HUDEP-2 (cell line): ENCODE measurements at regions not wholly inside any gene's neighbourhood (a gene's known extent, or its start where the extent isn't known, plus 50 kb on each side); places are given as distances from the start of the nearest gene placed in this dataset.
"Not testable (repeated sequence)": the region's sequence is repeated elsewhere in the genome, so short reads cannot be mapped to it uniquely, and the experiment has no call there.

Experiments
- DNase-seq, 76 experiments: peaks; one replicate each; lab custom pipeline; 2025; ENCODE audit not compliant: unreplicated experiment in 76 of 76; lab: John Stamatoyannopoulos, UW

- DNase-seq, result no peak
Measured at GRCh38 chr10:52474265-52474664, 160.2 kb downstream of the DKK1 start.

DNA sequence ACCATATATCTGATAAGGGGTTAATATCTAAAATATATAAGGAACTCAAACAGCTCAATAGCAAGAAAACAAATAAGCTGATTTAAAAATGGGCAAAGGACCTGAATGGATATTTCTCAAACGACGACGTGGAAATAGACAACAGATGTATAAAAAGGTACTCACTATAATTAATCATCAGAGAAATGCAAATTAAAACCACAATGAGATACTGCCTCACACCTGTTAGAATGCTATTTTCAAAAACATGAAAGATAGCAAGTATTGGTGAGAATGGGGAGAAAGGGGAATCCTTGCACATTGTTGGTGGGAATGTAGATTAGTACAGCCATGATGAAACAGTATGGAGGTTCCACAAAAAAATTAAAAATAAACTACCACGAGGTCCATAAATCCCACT lies 163.2 kb downstream of the DKK1 start:
- no peak for DNase-seq

DNA sequence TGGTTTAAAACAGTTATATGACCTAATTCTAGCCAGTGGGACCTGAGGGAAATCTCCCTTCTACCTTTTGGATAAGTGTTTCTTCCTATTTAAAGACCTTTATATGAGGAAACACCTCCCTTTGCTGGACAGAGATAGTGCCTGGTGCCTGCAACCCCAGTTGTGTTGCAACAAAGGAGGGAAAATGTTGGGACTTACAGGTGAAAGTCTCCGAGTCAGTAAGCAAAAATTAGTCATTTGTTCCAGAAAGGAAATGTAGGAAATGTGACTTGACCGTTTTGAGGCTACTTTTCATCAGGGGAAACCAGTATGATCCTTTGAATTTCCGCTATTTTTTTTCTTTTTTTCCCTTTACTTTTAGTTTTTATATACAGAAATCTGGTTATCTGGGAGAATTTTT lies 165.5 kb downstream of the DKK1 start:
- DNase-seq, result no peak

DNA sequence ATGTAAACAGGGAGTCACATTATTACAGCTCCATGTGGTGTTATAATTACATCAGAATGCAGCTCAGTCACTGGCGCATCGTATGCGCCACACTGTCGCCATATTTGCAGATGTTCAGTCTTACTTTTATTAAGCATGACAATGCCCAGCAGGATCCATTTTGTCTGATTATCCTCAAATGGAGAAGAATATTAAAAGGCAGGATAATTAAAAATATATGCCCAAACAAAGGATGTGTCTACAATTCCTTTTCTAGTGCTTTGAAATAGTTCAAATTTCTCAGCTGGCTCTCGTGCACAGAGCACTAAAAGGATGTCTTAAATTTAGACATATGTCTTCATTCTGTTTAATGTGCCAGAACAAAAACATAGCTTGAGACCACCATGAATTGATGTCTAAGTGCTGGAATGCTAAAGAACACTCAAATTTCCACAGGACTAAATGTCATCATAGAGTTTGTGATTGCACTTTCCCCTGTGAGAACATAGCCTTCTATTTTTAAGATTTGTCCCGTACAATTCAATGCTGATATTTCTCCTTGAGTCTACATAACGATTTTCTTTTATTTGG lies 168.0 kb downstream of the DKK1 start:
- DNase-seq, result no peak

DNA sequence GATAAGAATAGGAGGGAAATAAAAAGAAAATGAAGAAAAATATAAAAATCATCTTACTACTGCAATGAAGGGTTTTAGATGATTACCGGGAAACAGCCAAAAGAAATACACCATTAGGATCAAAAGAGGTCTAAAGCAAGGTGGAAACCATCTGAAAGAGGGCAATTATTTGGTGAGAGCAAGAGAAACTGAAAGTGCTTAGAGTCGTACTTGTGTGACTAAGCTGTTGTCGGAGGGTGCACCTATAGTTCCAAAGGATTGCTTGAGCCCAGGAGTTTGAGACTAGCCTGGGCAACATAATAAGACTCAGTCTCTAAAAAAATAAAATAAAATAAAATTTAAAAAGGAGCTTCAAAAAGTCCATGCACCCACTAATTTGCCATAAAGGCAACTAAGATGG lies 169.5 kb downstream of the DKK1 start:
- no peak for DNase-seq

DNA sequence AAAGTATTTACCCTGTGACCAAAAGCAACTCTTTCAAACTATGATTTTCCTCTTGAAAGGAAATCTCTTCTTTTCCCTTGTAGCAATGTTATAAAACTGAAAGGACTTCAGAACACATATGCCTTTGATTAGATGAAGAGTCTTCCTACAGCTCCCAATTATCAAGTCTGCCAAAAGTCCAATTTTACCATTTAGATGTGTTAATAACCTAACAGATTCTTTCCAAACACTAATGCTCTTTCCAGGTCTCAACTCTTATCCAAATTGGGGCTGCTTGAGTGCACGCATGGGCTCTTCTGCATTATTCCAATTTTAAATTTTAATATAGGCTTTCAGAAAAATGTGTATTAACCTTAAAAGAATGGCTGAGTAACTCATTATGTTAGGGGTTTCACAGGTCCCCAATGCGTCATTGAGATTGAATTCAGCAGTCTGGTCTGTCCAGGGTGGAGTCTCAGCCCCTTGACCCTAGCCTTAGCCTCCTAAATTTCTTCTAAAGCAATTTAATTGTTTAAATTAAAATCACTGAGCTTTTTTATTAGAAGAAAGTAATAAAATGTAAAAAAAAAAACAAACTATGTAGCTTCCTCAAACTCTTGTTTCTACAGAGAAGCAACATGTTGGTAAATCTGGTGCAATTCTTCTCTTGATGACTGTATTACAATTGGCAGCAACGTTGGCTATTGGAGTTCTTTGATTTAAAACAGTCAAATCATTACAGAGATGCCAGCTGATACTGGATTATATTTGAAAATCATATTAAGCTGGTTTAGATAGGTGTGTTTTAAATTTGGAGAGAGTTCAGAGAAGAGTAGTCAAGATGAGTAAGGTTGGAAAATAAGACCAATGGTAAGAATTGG lies 170.4 kb downstream of the DKK1 start:
- no peak for DNase-seq

DNA sequence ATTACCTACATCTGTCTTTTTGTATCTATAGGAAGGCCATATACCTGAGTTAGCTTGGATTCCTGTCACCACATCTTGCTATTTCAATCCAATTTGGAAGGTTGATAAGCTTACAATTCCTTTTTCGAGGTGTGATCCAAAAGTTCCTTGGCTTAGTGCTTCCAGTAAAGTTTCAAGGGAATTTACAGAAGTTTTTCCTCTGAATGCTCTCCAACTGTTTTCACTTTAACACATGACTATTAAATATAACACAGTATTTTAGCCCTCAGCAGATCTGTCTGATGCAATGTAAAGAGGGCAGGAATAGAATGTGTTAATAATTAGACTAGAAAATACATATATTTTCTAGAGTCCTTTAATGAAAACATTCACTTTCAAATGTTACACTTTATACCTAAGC lies 171.4 kb downstream of the DKK1 start:
- no peak for DNase-seq

DNA sequence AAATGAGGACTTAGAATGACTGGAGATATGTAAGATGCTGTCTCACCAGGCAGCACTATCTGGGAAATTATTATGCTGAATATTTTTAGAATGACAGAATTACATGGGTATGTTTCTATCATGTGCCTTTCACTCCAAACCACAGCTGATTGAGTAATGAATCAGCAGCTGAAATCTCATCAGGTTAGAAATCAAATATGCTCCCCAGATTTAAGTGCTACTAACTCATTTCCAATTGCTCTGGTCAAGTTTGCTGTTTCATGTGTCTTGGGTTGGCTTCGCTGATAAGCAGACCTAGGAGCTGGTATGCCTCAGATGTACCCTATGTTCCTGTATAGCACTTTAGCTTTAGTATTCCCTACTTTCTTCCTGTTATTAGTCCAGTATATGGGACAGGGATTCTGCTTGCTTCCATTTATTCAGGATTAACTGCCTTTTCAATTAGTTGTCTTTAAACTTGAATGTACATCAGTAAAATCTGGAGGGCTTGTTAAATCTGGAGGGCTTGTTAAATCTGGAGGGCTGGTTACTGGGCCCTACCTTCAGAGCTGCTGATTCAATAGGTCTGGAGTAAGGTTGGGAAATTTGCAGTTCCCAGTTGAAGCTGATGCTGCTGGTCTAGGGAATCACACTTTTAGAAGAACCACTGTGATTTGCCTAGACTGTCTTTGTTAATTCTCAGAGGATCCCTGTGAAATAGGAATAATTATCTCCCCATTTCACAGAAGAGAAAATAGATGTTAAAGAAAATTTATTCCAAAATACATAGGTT lies 172.9 kb downstream of the DKK1 start:
- DNase-seq, result no peak

DNA sequence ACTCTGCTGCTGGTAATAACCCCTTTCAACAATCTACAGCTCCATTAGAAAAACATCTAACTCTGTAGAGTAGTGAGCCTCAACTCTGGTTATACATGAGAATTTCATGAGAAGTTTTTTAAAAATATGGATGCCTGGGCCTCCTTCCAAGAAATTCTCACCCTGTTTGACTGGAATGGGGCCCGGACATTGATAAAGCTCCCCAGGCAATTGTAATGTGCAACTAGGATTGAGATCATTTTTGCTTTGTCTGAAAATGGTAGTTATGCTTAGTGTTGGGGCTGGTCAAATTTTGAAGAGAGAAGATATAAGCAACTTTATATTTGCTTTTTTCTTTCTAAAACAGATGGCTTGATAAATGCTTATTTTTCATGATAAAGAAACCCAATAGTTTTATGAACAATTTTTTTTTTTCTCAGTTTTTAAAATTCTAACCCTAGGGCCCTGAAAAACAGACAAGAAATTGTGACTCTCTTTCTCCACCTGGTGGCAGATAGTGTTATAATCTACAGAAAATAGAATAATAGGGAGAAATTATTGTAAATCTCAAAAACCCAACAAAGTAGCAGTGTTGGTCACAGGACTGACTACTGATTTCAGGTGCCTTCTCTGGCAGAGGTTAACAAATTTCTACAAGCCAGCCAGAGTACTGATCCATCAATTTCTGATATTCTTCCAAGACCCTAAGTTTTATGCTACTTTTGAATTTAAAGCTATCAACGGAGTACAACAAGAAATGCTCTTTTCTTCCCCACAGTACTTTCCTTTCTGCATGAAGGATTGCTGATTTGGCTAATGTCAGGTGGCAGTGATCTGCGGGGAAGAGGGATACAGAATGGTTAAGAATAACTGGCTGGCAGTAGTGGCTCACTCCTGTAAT lies 174.8 kb downstream of the DKK1 start:
- DNase-seq, result peak in 2 of 76 experiments; percentile 7 to 8

- DNase-seq, result no peak
Measured at GRCh38 chr10:52491246-52491995, 177.3 kb downstream of the DKK1 start.

GRCh38 chr10:52499281-52499680 lies 185.2 kb downstream of the DKK1 start:
- no peak for DNase-seq

DNA sequence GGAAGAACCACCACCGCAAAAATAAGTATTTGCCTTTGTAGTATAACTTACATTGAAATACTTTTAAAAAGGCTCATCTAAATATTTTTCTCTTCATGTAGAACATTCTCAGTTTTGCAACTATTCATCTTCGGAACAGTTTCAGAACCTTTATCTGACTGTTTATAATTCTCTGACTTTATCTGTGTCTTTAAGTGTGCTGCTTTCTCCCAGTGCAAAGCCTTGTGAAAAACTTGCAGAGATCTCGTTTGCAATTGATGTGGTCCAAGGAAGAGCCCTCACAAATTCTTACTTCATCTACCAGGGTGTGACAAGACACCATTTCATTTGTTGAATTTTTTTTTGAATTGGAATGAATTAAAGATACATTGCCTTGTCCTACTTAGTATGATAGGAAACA lies 186.4 kb downstream of the DKK1 start:
- no peak for DNase-seq

- no peak for DNase-seq
Measured at GRCh38 chr10:52502237-52502636, 188.2 kb downstream of the DKK1 start.

DNA sequence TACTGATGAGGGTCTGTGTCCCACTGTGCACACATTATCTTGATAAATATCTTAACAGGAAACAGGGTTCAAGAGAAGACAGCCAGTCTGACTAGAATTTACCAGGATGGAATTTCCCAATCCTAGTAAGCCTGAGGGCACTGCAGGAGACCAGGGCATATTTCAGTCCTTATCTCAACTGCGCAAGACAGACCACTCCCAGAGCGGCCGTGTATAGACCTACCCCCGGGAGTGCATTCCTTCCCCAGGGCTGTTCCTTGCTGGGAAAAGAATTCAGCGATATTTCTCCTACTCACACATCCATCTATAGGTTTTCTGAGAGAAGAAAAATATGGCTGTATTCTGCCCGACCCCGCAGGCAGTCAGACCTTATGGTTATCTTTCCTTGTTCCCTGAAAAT lies 191.3 kb downstream of the DKK1 start:
- DNase-seq, result not testable (repeated sequence)

GRCh38 chr10:52514481-52514880 lies 200.4 kb downstream of the DKK1 start:
- no peak for DNase-seq

DNA sequence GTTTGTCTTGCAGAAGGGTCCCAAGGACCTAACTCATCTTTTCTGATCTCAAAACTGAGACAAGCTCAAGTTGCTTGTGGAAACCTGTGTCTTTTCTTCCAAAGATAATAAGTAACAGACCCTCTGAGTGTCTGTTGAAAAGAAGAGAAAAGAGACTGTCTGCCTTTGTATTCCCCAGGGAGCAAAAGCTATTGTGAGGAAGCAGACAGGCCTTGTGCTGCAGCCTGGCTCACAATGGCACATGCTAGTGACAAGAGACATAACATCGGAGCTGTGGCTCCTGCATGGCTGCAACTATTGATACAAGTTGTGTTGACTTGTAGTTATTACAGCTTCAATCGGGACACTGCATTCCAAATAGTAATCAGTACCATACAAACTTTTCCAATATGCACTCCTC lies 202.9 kb downstream of the DKK1 start:
- DNase-seq, result no peak

GRCh38 chr10:52523696-52524095 lies 209.6 kb downstream of the DKK1 start:
- no peak for DNase-seq

GRCh38 chr10:52525761-52526160 lies 211.7 kb downstream of the DKK1 start:
- DNase-seq, result no peak

DNA sequence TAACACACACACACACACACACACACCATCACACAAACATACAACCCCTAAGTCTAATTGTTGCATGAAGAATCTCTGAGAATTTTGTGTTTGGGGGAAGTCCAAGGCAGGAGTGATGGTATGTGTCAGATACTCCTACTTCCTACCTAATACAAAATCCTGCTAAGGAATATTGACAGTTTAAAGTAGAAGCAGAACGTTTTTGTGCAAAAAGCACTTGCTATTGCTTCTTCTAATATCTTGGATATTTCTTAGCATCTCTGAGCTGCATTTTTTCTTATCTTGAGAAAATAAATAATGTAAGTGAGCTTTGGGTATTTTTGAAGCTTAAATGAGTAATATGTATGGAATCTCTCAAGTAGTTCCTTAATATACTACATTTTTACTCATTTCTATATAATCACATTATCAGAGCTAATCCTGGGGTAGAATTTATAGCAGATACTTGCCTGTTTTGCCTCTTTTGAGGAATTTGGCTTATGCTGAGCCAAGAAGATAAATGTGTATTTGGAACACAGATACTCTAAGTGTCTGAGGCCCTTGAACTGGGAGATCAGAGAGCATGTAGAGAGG lies 212.3 kb downstream of the DKK1 start:
- no peak for DNase-seq
